CD4-positive, alpha-beta T cell (primary cell): ENCODE measurements at regions not wholly inside any gene's neighbourhood (a gene's known extent, or its start where the extent isn't known, plus 50 kb on each side); places are given as distances from the start of the nearest gene placed in this dataset.

Source experiments
- ATAC-seq: fragments of 200-7000 bp; cut with Tn5 transposase; one replicate; pipeline ENCODE4 v1.10.0; 2022; ENCODE audit warnings: mild to moderate bottlenecking; ENCODE audit not compliant: poor library complexity
- CTCF ChIA-PET: fragments of 350-600 bp; sonication (Branson Sonifier 250); formaldehyde crosslinking; loops from one replicate; lab custom pipeline; 2021; ENCODE audit warnings: antibody characterized with exemption, inconsistent platforms; lab: Charles Lee
- POLR2A ChIA-PET: fragments of 350-600 bp; sonication (Branson Sonifier 250); formaldehyde crosslinking; loops from one replicate; lab custom pipeline; 2021; ENCODE audit warnings: antibody characterized with exemption, inconsistent platforms; lab: Charles Lee
- DNase-seq, 14 experiments: peaks; one replicate each; pipeline ENCODE4 v3.0.0-alpha.2; 2013 to 2020; ENCODE audit warnings: mixed read lengths in 2 of 14
- H3K27ac ChIP-seq, 2 donors: one replicate each; pipeline versions ENCODE4 v1.5.1 to v1.7.0; 2013; ENCODE audit warnings: low read length in 2 of 2, low read depth in 1 of 2, mild to moderate bottlenecking in 1 of 2
- H3K27me3 ChIP-seq, 2 experiments: 1 replicate in 1 of 2; 2 replicates in 1 of 2; pipeline versions ENCODE4 v1.6.1 to v1.7.0; 2013; ENCODE audit warnings: low read length in 2 of 2, control low read depth in 1 of 2, mild to moderate bottlenecking in 1 of 2, moderate library complexity in 1 of 2; ENCODE audit not compliant: insufficient read depth in 2 of 2, control insufficient read depth in 1 of 2
- H3K36me3 ChIP-seq: one replicate; pipeline ENCODE4 v1.6.1; 2013; ENCODE audit warnings: low read length, control low read depth; ENCODE audit not compliant: insufficient read depth
- H3K4me1 ChIP-seq: one replicate; pipeline ENCODE4 v1.6.1; 2013; ENCODE audit warnings: low read length, control low read depth; ENCODE audit not compliant: insufficient read depth
- H3K4me3 ChIP-seq: one replicate; pipeline ENCODE4 v1.5.1; 2013; ENCODE audit warnings: mild to moderate bottlenecking, low read length, moderate library complexity
- H3K9me3 ChIP-seq, 2 experiments: 1 replicate in 1 of 2; 2 replicates in 1 of 2; pipeline versions ENCODE4 v1.6.1 to v1.7.0; 2013; ENCODE audit warnings: low read length in 2 of 2, mild to moderate bottlenecking in 2 of 2, control low read depth in 1 of 2, moderate library complexity in 1 of 2; ENCODE audit not compliant: control insufficient read depth in 1 of 2, insufficient read depth in 1 of 2
- H3K27ac Mint-ChIP-seq: one replicate; pipeline ENCODE4 v1.8.0; 2020; ENCODE audit warnings: mixed read lengths
- H3K27me3 Mint-ChIP-seq: one replicate; pipeline ENCODE4 v1.8.0; 2021; ENCODE audit warnings: mixed read lengths
- H3K36me3 Mint-ChIP-seq: one replicate; pipeline ENCODE4 v1.8.0; 2021; ENCODE audit warnings: low read depth, mixed read lengths
- H3K4me1 Mint-ChIP-seq: one replicate; pipeline ENCODE4 v1.8.0; 2021; ENCODE audit warnings: low read depth, mixed read lengths
- H3K4me3 Mint-ChIP-seq: one replicate; pipeline ENCODE4 v1.8.0; 2020; ENCODE audit warnings: mild to moderate bottlenecking, mixed read lengths
- H3K9me3 Mint-ChIP-seq: one replicate; pipeline ENCODE4 v1.8.0; 2020; ENCODE audit warnings: mixed read lengths
- intact Hi-C, 2 experiments: fragments of 100-400 bp; cut with DNase I in 1 of 2; cut with micrococcal nuclease in 1 of 2; formaldehyde crosslinking; loops; one replicate each; pipeline versions ENCODE4 v1.15.1 to v1.9.0; 2023 to 2025; cut with DNase I, micrococcal nuclease
- TF ChIP-seq, protein P1 (sequence below): fragments of 200-600 bp; IDR thresholded peaks from one replicate; pipeline ENCODE4 v1.8.0; 2022; ENCODE audit warnings: antibody characterized with exemption, mild to moderate bottlenecking

DNA sequence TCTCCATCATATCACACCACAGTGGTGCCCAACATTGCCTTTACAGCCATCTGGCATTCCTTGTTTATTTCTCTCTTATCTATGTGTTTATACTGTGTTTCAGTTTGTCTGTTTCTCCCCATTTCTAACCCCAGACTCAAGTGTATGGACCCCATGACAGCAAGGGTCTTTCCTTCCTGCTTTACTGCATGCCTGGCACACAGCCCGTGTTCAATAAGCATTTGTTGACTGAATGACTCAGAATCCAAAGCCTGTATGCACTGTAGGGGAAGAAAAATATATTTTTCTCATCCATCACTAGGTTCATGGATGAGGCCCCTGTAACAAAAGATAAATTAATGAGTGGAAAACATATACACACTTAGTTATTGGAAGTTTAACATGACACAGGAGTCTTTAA, 190.8 kb upstream of the SEMA6A start:
- Histone ChIP-seq H3K9me3 (peaks cover 0 to 4% of the 10 kb centered on the region in 2 experiments), H3K27ac (no peak overlapping the region), H3K4me1 (no peaks in the 10 kb centered on the region), H3K27me3 (no peaks in the 10 kb centered on the region), H3K36me3 (no peaks in the 10 kb centered on the region), H3K4me3 (no peak overlapping the region)
- Mint-ChIP-seq H3K9me3 (no peaks in the 10 kb centered on the region), H3K4me1 (no peaks in the 10 kb centered on the region), H3K27me3 (no peaks in the 10 kb centered on the region), H3K36me3 (no peaks in the 10 kb centered on the region), H3K4me3 (no peak overlapping the region), H3K27ac (no peak overlapping the region)
- ChIA-PET CTCF (no interaction called here), POLR2A (no interaction called here)
- intact Hi-C loops, result no loop called here
- ATAC-seq (no peak), DNase-seq (no peak)
- TF ChIP-seq, protein P1, sequence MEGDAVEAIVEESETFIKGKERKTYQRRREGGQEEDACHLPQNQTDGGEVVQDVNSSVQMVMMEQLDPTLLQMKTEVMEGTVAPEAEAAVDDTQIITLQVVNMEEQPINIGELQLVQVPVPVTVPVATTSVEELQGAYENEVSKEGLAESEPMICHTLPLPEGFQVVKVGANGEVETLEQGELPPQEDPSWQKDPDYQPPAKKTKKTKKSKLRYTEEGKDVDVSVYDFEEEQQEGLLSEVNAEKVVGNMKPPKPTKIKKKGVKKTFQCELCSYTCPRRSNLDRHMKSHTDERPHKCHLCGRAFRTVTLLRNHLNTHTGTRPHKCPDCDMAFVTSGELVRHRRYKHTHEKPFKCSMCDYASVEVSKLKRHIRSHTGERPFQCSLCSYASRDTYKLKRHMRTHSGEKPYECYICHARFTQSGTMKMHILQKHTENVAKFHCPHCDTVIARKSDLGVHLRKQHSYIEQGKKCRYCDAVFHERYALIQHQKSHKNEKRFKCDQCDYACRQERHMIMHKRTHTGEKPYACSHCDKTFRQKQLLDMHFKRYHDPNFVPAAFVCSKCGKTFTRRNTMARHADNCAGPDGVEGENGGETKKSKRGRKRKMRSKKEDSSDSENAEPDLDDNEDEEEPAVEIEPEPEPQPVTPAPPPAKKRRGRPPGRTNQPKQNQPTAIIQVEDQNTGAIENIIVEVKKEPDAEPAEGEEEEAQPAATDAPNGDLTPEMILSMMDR, result no peak

DNA sequence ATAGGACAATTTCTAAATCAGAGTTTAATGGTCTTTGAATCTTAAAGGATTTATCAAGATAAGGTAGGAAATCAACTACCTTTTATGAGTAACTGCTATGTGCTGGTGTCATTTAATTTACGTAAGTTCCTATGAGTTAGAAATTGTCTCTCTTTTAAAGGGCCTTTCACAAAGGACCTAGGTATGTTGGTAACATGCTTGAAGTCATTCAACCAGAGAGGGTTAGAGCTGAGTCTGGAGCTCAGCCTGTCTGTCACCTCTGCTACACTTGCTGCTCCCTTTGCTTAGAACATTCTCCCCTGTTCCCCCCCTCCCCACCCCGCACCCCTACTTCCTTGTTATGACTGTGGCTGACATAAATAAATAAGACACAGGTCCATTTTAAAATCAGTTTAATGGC, 190.3 kb upstream of the SEMA6A start:
- H3K9me3 Mint-ChIP-seq, result no peaks in the 10 kb centered on the region
- TF ChIP-seq, protein P1, result no peak

DNA sequence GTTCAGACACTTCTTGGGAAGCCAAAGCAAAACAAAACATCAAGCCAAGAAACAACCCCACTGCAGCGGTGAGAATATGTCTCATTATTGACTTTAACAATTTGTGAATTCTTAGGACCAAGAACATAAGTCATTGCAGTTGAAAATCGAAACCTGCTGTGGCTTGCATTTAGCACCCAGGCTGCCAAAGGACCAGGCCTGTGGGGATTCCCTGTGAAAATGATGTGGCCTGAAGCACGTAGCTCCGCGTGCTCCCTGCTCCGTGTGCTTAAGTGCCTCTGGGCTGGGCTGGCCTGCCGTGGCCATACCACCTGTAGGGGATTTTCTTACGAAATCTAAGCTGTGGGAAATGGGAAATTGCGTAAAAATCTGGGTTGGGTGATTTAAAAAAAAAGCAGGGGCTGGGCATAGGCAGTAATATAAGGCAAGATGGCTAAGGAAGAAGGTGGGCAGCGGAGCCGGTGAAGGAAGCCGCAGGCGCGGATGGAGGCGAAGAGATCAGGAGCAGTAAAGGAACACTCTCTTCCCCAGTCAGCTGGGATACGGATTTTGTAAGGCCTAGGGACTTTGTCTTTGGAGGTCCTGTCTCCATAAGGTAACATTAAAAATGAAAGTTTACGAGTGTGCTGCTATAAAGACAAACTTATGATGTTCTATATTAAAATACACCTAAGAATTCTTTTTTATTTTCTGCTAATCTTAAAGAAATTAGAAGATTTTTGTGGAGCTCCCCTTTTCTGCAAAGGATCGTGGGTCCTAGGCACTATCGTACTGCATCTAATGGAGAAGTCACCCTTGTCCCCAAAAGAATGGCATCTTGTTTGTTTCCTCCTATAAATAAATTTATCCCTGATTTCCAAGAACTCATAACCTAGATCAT, 189.6 kb upstream of the SEMA6A start:
- DNase-seq (no peak), ATAC-seq (no peak)
- intact Hi-C loops, result no loop called here
- TF ChIP-seq, protein P1, result no peak
- ChIA-PET CTCF (no interaction called here), POLR2A (no interaction called here)
- H3K27me3 ChIP-seq, result no peaks in the 10 kb centered on the region
- H3K4me3 Mint-ChIP-seq, result no peak overlapping the region
- no peak overlapping the region for H3K27ac Mint-ChIP-seq
- H3K27me3 Mint-ChIP-seq, result no peaks in the 10 kb centered on the region
- H3K4me1 Mint-ChIP-seq, result no peaks in the 10 kb centered on the region
- H3K36me3 ChIP-seq, result no peaks in the 10 kb centered on the region
- H3K9me3 Mint-ChIP-seq, result no peaks in the 10 kb centered on the region
- no peaks in the 10 kb centered on the region for H3K4me1 ChIP-seq
- H3K36me3 Mint-ChIP-seq, result no peaks in the 10 kb centered on the region
- peaks cover 0 to 4% of the 10 kb centered on the region in 2 experiments for H3K9me3 ChIP-seq
- no peak overlapping the region for H3K27ac ChIP-seq
- no peak overlapping the region for H3K4me3 ChIP-seq

More for the DNA sequence above, 190.3 kb upstream of the SEMA6A start:
- Mint-ChIP-seq H3K27me3 (no peaks in the 10 kb centered on the region), H3K36me3 (no peaks in the 10 kb centered on the region), H3K4me1 (no peaks in the 10 kb centered on the region), H3K4me3 (no peak overlapping the region), H3K27ac (no peak overlapping the region)
- Histone ChIP-seq H3K27me3 (no peaks in the 10 kb centered on the region), H3K4me1 (no peaks in the 10 kb centered on the region), H3K9me3 (peaks cover 0 to 4% of the 10 kb centered on the region in 2 experiments), H3K36me3 (no peaks in the 10 kb centered on the region), H3K4me3 (no peak overlapping the region), H3K27ac (no peak overlapping the region)
- ATAC-seq (no peak), DNase-seq (no peak)
- CTCF ChIA-PET, result no interaction called here
- intact Hi-C loops, result no loop called here
- POLR2A ChIA-PET, result no interaction called here
